GM21825 (cell line): ENCODE measurements at regions not wholly inside any gene's neighbourhood (a gene's known extent, or its start where the extent isn't known, plus 50 kb on each side); places are given as distances from the start of the nearest gene placed in this dataset.
A peak's percentile ranks its signal among the peaks of the same experiment; 100 is the strongest.
"Not testable (repeated sequence)": the region's sequence is repeated elsewhere in the genome, so short reads cannot be mapped to it uniquely, and the experiment has no call there.

Experiments used
- ATAC-seq: cut with Tn5 transposase; IDR thresholded peaks from one replicate; pipeline ENCODE4 v1.9.1; 2021; ENCODE audit warnings: mild to moderate bottlenecking, moderate library complexity; ENCODE audit not compliant: unreplicated experiment

GRCh38 chr18:51330148-51330547, 132.7 kb upstream of the MEX3C start:
- ATAC-seq = no peak

- no peak for ATAC-seq
These were observed 133.3 kb upstream of the MEX3C start for GRCh38 chr18:51330739-51331138.

DNA sequence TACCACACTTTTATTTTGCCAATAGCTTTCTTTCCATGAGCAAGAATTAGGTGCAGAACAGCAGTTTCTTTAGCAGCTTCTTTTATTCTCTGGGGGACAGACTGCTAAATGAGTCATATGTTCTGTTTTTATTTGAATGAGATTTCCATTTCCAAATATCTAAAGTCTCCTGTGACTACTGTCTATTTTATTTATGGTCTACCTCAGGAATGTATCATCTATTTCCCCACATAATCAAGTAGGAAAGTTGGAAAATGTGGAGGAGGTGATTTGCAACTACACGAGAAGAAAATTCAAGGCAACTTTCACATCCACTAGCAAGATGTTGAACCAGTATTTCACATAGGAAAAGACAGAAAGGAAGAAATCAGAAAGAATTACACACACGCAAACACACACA, 139.9 kb upstream of the MEX3C start:
- no peak for ATAC-seq

DNA sequence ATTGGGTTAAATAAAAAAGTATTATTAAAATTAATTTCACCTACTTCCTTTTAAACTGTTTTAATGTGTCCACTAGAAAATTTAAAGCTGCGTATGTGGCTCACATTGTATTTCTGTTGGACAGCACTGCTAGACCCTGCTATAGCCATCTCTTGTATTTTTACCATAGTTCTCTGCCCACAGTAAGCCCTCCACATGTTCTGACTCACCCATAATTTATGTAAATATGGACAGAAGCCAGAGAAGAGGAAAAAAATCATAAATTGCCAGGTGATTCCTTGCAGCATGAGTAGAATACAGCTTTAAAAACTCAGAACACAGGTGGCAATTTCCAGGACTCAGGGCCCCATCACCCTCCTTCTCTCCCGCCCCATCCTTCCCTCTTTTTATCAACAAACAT, 142.4 kb upstream of the MEX3C start:
- no peak for ATAC-seq

GRCh38 chr18:51340332-51340731, 142.9 kb upstream of the MEX3C start:
- ATAC-seq = no peak

- no peak for ATAC-seq
These were observed 145.3 kb upstream of the MEX3C start for GRCh38 chr18:51342815-51343214.

- ATAC-seq = no peak
These were observed 148.4 kb upstream of the MEX3C start for GRCh38 chr18:51345848-51346391.

GRCh38 chr18:51346404-51346803, 148.9 kb upstream of the MEX3C start:
- ATAC-seq = no peak

DNA sequence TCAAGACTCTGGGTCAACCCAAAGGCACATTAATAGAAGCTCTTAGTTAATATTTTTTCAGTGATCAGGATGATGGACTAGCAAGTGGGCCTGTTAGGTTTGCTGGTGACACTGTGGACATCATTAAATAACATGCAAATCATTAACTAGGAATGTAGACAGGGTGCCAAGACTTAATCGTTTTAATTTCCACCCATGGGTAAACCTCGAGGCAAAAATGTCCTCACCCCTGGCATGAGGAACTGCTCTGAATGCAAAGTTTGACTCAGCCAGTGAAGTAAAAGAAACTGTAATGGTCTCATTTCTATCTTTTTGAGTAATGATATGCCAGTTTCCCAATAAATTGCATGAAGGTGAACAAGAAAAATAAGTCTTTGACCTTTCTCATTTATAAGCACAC, 152.6 kb upstream of the MEX3C start:
- no peak for ATAC-seq

DNA sequence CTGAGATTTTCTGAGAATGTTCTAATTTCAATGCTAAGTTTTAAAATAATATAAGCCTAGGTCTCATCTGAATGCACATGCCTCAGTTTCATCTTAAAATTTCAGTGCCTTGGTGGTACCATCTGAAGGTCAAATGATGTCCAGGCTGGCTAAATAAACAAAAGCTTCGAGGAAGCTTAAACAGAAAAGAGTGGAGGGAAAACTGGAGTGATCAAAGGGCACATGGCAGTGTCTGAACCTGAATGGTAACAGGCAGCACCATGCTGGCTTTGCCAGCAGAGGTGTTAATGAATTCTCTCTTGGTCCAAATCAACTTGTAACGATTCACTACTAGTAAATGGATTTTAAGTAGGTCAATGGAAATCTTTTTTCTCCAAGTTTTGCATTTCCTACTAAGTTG, 158.4 kb upstream of the MEX3C start:
- no peak for ATAC-seq

GRCh38 chr18:51360301-51360700, 162.8 kb upstream of the MEX3C start:
- ATAC-seq = not testable (repeated sequence)

DNA sequence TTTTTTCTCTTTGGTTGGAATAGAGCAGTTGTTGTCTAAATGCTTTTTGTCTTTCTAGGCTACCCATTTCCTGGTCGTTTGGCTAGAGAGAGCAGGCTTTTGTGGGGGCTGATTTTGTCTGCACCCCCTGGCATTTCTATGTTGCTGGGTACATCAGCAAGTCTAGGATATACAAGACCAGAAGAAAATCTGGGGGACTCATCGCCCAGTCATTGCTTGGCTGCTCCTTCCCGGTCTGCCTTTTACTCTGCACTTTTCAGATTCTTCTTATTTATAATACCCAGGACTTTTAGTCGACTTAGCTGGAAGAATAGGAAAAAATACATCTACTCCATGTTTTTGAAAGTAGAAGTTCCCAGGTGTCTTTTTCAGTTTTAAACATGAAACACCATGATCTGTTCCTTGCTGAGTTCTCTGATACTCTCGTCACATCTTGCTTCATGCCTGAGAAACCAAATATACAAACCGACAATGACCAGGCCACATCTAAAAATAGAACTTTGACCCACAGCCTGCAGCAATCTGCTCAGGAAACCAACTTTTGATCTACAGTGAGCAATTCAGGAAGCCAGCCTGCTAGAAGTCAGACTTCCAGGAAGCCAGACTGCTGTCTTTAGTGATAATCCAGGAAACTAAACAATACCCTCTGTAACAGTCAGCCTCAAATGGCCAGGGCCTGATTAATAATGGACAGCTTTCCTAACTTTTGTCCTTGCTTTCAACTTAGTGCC, 163.8 kb upstream of the MEX3C start:
- ATAC-seq = peak; percentile 86

DNA sequence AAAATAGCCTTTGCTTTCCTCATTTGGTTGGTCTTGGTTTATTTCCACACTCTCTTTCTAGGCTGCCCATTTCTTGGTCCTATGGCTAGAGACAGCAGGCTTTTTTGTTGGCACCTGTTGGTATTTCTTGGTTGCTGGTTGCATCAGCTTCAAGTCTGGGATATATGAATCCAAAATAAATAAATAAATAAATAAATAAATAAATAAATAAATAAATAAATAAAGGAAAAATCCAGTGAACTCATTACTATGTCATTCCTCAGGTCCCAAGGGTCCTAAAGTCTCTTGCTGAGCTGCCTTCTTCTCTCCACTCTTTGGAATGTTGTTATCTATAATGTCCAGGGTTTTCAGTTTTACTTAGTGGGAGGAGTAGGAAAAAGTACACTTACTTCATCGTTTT, 165.9 kb upstream of the MEX3C start:
- ATAC-seq = no peak

DNA sequence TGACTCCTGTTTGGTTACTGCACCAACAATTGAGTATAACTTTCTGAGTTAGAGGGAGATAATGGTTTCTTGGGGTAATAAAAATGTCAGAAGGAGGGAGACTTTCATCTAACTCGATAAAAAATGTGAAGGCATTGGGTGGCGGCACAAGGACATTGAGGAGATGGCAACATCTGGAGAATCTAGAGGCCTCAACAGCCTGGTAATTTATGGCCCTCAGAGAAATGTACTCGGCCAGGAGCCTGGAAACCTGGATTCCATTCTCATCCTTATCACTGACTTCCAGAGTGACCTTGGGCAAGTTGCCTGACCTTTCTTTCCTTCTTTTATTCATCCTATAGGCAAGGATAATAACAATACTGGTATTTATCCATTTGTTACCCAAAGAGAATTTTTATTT, 173.5 kb upstream of the MEX3C start:
- no peak for ATAC-seq

GRCh38 chr18:51371929-51372328, 174.4 kb upstream of the MEX3C start:
- ATAC-seq = no peak

- ATAC-seq = no peak
These were observed 184.6 kb upstream of the MEX3C start for GRCh38 chr18:51382081-51382480.

GRCh38 chr18:51383116-51383515, 185.6 kb upstream of the MEX3C start:
- no peak for ATAC-seq

DNA sequence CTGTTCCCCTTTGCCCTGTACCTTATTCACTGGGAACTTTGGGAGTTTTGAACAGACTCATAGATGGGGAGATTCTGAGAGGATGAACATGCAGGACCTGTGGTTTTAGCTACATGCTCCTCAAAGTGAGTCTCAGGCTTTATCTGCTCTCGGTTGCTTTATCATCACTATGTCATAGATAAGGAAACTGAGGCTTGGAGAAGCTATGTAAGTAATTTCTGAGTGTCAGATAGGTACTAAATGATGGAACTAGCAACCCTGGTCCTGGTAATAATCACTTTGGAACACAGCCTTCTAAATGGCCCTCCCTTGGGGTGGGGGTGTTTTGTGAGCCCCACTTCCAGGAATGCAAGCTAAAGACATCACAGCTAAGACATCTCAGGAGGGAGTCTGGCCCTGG, 186.2 kb upstream of the MEX3C start:
- ATAC-seq = no peak

DNA sequence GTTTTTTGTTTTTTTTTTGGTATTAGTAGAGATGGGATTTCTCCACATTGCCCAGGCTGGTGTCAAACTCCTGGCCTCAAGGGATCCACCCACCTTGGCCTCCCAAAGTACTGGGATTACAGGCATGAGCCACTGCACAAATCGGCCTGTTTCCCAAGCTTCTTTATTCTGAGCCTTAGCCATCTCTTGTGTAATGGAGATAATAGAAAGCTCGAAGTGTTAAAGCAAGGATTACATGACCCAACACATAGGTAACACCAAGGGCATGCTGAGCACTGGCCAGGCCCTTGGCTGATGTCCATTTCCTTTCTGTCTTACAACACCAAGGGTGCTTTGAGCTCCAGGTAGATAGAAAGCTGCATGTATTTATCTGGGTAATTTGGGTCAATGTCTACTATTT, 187.8 kb upstream of the MEX3C start:
- ATAC-seq = no peak

DNA sequence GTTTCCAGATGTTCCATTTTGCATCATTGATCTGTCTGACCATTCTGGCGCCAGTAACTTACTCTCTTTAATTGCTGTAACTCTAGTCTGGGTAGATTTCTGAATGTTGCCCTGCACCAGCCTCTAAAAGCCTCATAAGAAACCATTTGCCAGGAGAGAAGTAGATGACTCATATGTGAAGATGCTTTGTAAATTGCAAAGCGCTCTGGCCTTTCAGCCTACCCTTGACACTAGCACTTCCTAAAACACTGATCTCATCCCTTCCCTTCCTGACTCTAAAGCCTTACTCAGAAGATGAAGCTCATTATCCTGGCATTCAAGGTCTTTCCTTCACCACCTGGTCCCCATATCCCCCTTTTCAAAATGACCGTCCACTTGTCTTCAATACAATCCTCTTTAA, 193.2 kb upstream of the MEX3C start:
- ATAC-seq = no peak

GRCh38 chr18:51391215-51391614, 193.7 kb upstream of the MEX3C start:
- ATAC-seq = no peak

- no peak for ATAC-seq
These were observed 194.2 kb upstream of the MEX3C start for GRCh38 chr18:51391731-51392130.

DNA sequence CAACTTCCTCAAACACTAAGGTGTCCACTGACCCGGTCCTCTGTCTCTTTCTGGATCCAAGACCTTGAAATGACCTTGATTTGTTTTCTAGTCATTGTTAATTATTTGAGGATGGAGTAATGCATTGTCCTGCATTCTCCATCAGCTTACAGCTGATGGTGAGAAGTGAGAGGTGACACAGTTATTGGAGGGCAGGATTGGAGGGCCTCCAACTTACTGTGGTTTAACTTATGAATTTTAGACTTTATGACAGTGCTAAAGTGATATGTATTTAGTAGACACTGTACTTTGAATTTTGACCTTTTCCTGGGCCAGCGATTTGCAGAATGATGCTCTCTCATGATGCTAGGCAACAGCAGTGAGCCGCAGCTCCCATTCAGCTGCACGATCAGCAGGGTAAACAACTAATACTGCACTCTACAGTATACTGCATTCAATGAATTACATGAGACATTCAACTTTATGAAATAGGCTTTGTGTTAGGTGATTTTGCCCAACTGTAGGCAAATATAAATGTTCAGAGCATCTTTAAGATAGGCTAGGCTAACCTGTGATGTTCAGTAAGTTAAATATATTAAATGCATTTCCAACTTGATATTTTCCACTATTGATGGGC, 200.0 kb upstream of the MEX3C start:
- ATAC-seq = no peak
